DND-41 (cell line): ENCODE measurements at regions not wholly inside any gene's neighbourhood (a gene's known extent, or its start where the extent isn't known, plus 50 kb on each side); places are given as distances from the start of the nearest gene placed in this dataset.
"Not testable (repeated sequence)": the region's sequence is repeated elsewhere in the genome, so short reads cannot be mapped to it uniquely, and the experiment has no call there.

Experiments used
- EZH2 ChIP-seq: IDR thresholded peaks from 3 replicates; pipeline ENCODE4 v1.6.1; 2012; ENCODE audit warnings: borderline replicate concordance, low read depth, mild to moderate bottlenecking, moderate library complexity, low read length, inconsistent platforms; ENCODE audit not compliant: severe bottlenecking
- TF ChIP-seq, protein P1 (sequence below): IDR thresholded peaks from 2 replicates; pipeline ENCODE4 v1.5.1; 2012; ENCODE audit warnings: borderline replicate concordance, low read length, moderate library complexity, mild to moderate bottlenecking; ENCODE audit not compliant: poor library complexity, severe bottlenecking; ENCODE audit errors: extremely low read depth

DNA sequence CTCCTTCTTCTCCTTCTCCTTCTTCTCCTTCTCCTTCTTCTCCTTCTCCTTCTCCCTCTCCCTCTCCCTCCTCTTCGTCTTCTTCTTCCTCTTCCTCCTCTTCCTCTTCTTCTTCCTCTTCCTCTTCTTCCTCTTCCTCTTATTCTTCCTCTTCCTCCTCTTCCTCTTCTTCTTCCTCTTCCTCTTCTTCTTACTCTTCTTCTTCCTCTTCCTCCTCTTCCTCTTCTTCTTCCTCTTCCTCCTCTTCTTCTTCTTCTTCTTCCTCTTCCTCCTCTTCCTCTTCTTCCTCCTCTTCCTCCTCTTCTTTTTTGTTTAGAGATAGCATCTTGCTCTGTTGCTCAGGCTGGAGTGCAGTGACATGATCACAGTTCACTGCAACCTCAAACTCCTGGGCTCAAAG is 97.7 kb upstream of the MPHOSPH6 start:
- not testable (repeated sequence) for TF ChIP-seq EZH2
- TF ChIP-seq, protein P1, sequence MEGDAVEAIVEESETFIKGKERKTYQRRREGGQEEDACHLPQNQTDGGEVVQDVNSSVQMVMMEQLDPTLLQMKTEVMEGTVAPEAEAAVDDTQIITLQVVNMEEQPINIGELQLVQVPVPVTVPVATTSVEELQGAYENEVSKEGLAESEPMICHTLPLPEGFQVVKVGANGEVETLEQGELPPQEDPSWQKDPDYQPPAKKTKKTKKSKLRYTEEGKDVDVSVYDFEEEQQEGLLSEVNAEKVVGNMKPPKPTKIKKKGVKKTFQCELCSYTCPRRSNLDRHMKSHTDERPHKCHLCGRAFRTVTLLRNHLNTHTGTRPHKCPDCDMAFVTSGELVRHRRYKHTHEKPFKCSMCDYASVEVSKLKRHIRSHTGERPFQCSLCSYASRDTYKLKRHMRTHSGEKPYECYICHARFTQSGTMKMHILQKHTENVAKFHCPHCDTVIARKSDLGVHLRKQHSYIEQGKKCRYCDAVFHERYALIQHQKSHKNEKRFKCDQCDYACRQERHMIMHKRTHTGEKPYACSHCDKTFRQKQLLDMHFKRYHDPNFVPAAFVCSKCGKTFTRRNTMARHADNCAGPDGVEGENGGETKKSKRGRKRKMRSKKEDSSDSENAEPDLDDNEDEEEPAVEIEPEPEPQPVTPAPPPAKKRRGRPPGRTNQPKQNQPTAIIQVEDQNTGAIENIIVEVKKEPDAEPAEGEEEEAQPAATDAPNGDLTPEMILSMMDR = not testable (repeated sequence)
